ENCODE measurements at regions not wholly inside any gene's neighbourhood (a gene's known extent, or its start where the extent isn't known, plus 50 kb on each side); places are given as distances from the start of the nearest gene placed in this dataset.

- Histone ChIP-seq H3K27ac (replicated peaks) (no peak overlapping the region), H3K27me3 (ENCODE audit: low read depth) (peaks cover 38% of the 10 kb centered on the region), H3K36me3 (no peaks in the 10 kb centered on the region), H3K9me3 (replicated peaks) (no peaks in the 10 kb centered on the region), H3K4me1 (peaks cover 11% of the 10 kb centered on the region), H3K4me3 (no peak overlapping the region)
- TF ChIP-seq, protein P1, sequence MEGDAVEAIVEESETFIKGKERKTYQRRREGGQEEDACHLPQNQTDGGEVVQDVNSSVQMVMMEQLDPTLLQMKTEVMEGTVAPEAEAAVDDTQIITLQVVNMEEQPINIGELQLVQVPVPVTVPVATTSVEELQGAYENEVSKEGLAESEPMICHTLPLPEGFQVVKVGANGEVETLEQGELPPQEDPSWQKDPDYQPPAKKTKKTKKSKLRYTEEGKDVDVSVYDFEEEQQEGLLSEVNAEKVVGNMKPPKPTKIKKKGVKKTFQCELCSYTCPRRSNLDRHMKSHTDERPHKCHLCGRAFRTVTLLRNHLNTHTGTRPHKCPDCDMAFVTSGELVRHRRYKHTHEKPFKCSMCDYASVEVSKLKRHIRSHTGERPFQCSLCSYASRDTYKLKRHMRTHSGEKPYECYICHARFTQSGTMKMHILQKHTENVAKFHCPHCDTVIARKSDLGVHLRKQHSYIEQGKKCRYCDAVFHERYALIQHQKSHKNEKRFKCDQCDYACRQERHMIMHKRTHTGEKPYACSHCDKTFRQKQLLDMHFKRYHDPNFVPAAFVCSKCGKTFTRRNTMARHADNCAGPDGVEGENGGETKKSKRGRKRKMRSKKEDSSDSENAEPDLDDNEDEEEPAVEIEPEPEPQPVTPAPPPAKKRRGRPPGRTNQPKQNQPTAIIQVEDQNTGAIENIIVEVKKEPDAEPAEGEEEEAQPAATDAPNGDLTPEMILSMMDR (IDR thresholded peaks at IDR 0.05; ENCODE audit: borderline replicate concordance) = no peak
- intact Hi-C loops (cut with micrococcal nuclease) = no loop called here
- DNase-seq = no peak
Observed at GRCh38 chr19:28291874-28292273, 921.1 kb downstream of the UQCRFS1 start.

DNA sequence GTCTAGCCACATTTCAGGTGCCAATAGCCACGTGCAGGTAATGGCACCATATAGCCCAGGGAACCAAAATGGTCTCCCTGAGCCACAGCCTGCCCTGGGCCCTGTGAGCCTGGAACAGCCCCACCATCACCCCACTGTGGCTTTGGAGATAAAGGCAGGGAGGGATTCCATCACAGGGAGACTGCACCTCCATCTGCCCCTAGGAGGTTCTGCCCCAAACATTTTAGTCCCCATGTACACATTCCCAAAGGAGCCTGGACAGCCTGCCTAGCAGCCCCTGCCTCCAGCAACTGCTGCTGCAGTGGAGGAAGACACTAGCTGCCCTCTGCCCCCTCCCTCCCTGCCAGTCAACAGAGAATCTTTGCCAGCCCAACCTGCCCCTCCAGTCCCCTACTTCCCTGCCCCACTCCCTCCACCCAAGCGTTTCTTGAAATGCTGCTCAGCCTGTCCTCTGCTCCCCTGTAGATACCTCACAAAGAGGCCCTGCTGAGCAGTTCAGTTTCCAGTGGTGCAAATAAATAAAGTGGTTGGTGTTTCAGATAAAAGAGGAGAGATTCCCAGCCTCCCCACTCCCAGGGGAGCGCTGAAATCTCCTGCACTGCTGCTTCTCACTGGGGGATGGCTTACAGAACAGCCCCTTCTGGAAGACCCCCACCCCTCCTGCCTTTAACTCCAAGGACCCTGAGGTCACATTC is 921.8 kb downstream of the UQCRFS1 start:
- intact Hi-C loops (cut with micrococcal nuclease) = no loop called here
- Histone ChIP-seq H3K27me3 (ENCODE audit: low read depth) (peaks cover 44% of the 10 kb centered on the region), H3K27ac (replicated peaks) (no peak overlapping the region), H3K4me3 (no peak overlapping the region), H3K9me3 (replicated peaks) (peaks cover 6% of the 10 kb centered on the region), H3K4me1 (peaks cover 11% of the 10 kb centered on the region), H3K36me3 (no peaks in the 10 kb centered on the region)
- no peak for DNase-seq
- TF ChIP-seq, protein P1 (IDR thresholded peaks at IDR 0.05; ENCODE audit: borderline replicate concordance) = no peak

DNA sequence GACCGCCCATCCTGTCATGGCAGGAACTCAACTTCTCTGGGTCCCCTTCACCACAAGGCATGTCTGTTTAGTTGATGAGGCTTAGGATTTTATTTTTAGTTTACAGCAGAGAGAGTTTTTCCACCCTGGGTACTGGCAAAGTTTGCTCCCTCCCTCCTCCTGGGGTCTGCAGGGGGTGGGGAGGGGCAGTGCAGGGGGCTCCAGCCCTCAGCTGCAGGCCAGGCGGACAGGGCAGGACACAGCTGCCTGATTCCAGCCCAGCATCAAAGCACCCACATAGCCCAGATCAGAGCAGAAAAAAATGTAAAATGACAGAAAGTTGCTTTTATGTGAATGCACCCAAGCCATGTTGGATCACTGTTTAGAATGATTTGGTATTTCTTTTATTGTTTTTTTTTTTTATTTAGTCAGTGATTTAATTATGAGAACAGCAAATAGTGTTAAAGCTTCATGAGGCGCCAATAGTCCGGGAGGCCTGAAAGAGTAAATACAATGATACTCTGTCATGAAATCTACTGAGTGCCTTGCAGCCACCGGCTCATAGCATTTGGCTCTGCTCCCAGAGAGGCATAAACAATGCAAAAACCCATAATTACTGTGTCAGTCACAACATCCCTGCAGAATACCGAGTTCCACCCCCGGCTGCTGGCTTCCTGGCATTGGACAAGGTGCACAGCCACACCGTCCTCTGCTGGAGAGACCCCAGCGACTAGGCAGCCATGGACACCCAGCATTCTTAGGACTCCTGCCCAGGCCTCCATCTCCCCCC is 923.5 kb downstream of the UQCRFS1 start:
- Histone ChIP-seq H3K27ac (replicated peaks) (peak overlapping the region; percentile 33), H3K9me3 (replicated peaks) (peaks cover 16% of the 10 kb centered on the region), H3K4me1 (peaks cover 11% of the 10 kb centered on the region), H3K36me3 (no peaks in the 10 kb centered on the region), H3K4me3 (no peak overlapping the region), H3K27me3 (ENCODE audit: low read depth) (peaks cover 45% of the 10 kb centered on the region)
- no peak for DNase-seq
- TF ChIP-seq, protein P1 (IDR thresholded peaks at IDR 0.05; ENCODE audit: borderline replicate concordance) = no peak
- intact Hi-C loops (cut with micrococcal nuclease) = no loop called here

GRCh38 chr19:28288572-28289264 is 924.2 kb downstream of the UQCRFS1 start:
- intact Hi-C loops (cut with micrococcal nuclease) = no loop called here
- Histone ChIP-seq H3K4me3 (no peak overlapping the region), H3K27me3 (ENCODE audit: low read depth) (peaks cover 47% of the 10 kb centered on the region), H3K4me1 (peaks cover 11% of the 10 kb centered on the region), H3K9me3 (replicated peaks) (peaks cover 16% of the 10 kb centered on the region), H3K27ac (replicated peaks) (peak overlapping the region; percentile 33), H3K36me3 (no peaks in the 10 kb centered on the region)
- DNase-seq = no peak
- TF ChIP-seq, protein P1 (IDR thresholded peaks at IDR 0.05; ENCODE audit: borderline replicate concordance) = no peak

DNA sequence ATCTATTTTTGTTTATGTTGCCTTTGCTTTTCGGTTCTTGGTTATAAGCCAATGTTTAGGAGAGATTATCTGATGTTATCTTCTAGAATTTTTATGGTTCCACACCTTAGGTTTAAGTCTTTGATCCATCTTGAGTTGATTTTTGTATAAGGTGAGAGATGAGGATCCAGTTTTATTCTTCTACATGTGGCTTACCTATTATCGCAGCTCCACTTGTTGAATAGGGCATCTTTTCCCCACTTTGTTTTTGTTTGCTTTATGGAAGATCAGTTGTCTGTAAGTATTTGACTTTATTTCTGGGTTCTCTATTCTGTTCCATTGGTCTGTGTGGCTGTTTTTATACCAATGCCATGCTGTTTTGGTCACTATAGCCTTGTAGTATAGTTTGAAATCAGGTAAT is 927.0 kb downstream of the UQCRFS1 start:
- Histone ChIP-seq H3K4me1 (peaks cover 11% of the 10 kb centered on the region), H3K27ac (replicated peaks) (no peak overlapping the region), H3K4me3 (no peak overlapping the region), H3K9me3 (replicated peaks) (peaks cover 16% of the 10 kb centered on the region), H3K36me3 (no peaks in the 10 kb centered on the region), H3K27me3 (ENCODE audit: low read depth) (peaks cover 34% of the 10 kb centered on the region)
- intact Hi-C loops (cut with micrococcal nuclease) = no loop called here
- TF ChIP-seq, protein P1 (IDR thresholded peaks at IDR 0.05; ENCODE audit: borderline replicate concordance) = no peak
- DNase-seq = no peak

Measured in left ventricle myocardium inferior (tissue), 1 donor.